HUDEP-2 (cell line): ENCODE measurements at regions not wholly inside any gene's neighbourhood (a gene's known extent, or its start where the extent isn't known, plus 50 kb on each side); places are given as distances from the start of the nearest gene placed in this dataset.
"Not testable (repeated sequence)": the region's sequence is repeated elsewhere in the genome, so short reads cannot be mapped to it uniquely, and the experiment has no call there.

ENCODE experiments used
- DNase-seq, 76 experiments: peaks; one replicate each; lab custom pipeline; 2025; ENCODE audit not compliant: unreplicated experiment in 76 of 76; lab: John Stamatoyannopoulos, UW

DNA sequence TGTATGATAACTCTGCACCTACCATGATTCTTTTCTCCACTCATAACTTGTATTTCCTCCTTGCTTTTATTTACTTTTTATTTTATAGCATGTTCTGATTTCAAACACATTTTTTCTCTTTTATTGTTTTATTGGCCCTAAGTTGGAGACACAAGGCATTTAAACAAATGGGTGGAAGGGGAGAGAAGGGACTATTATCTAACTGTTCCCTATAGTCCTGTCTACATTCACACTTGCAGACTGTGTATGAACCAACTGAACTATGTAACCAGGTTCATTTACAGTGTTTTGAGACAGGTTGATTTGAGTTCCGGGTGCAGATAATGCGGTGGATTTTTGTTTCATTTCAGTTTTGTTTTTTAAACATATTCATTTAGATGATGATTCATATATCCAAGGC is 830.6 kb upstream of the SEMA6A start:
- DNase-seq: no peak

DNA sequence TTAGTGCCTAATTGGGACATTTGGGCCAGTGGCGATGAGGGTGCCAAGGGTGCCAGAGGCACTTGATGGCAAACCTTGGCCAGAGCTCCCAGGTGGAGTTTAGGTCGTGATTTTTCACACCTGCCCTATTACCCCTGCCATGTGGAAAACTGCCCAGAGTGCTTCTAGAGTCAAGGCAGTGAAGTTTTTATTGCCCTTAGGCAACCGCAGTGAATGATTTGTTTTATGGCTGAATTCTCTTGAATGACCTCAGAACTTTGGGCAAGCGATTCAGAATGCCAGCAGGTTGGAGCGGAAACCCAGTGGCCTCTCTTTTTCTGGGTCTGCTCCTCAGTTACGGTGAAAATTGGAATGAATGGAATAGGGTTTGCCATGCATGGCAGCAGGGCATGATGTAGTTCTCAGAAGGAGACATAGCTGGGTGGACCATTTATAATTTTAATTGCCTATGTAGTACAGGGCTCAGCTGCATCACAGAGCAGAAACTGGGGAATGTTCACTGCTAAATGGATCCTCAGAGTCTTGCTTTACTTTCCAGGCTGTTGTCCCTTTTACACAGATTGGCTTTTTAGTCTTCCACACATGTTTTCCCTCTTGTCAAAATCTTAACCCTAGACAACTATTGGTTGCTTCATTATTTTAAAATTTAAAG is 820.0 kb upstream of the SEMA6A start:
- DNase-seq: no peak

DNA sequence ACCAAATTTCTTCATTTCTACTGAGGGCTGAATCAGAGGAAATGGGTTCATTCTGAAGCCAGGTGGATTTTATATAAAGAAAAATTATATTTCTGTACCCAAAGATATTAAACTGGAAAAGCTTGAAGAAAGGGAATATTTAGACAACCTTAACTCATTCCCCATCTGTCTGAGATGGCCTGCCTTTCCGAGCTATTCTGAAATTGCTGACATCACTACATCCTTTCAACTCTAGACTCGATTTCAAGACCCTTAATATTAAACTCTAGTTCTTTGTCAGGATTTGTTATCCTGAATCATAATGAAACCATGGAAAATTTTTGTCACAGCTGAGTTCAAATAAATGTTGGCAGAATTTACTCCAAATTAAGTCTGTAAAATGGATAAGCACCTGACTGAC is 818.5 kb upstream of the SEMA6A start:
- no peak for DNase-seq

DNA sequence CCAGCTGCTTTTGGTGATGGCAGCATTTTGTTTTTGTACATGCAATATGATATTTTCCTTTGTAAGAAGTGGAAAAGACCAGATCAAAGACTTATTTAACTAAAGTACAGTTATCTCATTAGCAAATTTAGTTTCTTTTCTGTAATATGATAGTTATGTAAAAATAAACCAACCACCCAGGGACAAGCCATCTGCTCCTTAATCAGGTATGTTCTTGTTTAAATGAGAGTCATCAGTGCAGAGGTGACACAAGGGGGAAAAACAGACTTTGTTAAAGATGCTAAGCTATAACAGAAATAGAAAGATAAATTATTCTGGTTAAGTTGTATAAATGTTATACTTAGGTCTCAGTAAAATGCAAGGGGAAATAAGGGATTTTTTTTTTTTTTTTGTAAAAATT is 805.7 kb upstream of the SEMA6A start:
- no peak for DNase-seq

DNA sequence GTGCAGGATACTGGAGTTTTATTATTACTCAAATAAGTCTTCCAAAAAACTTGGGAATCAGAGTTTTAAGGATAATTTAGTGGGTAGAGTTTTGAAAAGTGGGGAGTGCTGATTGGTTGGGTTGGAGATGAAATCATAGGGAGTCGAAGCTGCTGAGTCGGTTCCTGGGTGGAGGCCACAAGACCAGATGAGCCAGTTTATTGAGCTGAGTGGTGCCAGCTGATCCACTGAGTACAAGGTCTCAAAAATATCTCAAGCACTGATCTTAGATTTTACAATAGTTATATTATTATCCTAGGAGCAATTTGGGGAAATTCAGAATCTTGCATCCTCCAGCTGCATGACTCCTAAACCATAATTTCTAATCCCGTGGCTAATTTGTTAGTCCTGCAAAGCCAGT is 804.9 kb upstream of the SEMA6A start:
- DNase-seq: no peak

DNA sequence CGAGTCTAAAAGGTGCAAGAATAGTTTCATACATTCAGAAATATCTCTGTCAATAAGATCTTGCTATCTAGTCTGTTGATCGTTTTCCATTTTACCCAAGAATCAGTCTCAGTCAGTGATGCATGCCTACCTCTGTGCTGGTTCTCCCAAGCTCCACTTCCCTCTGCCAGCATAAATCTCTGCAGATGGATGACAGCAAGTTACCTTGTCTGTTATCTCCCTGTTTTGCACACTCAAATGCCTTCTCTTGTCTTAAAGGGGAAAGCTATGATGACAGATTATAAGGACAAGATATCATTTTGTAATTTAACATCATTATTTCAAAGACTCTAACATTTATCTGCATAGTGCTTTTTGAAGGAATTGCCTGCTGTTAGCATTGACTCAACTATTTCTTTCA is 802.1 kb upstream of the SEMA6A start:
- DNase-seq: no peak

DNA sequence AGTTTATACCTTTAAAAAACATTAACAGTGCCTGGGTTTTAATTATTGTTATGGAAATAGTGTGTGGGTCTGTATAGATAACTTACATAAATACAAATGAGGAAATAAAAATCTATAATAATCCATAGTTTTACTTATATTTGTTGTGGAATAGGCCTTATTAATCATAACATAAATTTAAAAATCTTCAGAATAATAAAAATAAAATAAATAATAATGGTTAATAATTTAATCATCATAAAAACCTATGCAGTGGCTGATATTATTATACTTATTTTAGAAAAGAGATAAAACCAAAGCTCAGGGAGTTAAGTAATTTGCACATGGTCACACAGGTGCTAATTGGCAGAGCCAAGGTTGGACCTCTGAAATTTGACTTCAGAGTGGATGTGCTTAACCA is 785.3 kb upstream of the SEMA6A start:
- DNase-seq: no peak

DNA sequence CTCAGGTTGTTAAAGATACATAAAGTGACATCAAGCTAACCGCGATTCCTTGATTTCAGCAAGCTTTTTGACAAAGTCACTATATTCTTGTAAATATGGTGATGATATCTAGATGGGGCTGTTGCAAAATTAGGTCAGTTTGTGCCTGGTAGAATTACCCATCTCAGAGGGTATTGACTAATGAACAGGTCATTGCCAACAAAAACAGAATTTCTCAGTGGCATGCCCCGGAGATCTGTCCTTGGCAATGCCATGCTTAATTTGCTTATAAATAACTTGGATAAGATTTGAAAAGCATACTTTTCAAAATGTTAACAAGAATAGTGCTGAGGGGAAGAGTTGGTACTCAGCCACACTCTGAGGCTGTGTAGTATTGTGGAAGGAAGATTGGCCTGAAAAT is 783.3 kb upstream of the SEMA6A start:
- DNase-seq: no peak

DNA sequence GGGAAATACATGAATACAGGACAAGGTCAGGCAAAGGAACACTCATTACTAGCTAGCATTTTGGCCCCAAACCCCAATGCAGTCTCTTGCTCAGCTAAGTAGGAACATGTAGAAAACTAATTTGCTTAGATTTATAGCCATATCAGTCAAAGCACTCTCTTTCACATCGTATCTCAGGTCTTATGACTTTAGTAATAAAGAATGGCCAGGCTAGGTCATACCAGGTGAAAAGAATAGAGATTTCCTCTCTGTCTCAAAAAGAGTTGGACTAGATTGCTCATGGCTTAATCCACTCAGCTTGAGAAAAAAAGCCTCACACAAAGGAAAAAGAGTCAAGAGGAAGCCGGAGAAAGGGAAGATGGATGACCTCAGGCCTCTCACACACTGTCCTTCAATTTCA is 772.7 kb upstream of the SEMA6A start:
- DNase-seq: no peak

DNA sequence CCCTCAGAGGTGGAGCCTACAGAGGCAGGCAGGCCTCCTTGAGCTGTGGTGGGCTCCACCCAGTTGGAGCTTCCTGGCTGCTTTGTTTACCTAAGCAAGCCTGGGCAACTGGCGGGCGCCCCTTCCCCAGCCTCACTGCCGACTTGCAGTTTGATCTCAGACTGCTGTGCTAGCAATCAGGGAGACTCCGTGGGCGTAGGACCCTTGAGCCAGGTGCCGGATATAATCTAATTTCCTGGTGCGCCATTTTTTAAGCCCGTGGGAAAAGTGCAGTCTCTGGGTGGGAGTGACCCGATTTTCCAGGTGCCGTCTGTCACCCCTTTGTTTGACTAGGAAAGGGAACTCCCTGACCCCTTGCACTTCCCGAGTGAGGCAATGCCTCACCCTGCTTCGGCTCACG is 769.1 kb upstream of the SEMA6A start:
- DNase-seq: not testable (repeated sequence)

DNA sequence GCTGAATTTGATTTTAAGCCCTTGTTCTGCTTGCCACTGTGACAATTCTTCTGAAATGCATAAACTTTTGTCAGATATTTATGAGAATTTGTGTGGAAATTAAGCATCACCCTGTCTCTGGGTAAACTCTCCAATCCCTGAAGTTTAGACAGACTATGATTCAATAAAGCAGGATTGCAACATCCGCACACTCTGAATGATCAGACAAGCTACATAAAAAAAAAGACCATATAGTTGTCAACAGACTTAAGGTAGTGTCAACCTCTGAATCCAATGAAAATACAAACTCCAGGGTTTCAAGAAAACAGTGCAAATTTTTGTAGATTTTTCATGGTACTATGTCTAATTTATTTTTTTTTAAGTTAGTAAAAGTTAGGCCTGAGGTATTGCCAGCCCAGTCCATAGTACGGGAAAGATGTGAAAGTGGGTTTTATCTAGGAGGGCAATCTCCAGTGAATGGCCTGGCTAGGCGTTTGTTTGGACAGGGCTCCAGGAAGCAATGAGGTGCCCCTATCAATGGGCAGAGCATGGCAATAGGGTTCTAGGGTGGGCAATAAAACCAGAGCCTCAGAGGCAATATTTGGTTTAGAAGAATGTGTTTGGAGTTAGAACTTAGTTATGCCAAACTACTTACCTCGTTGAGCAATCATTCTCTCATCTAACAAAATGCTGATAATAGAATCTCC is 762.6 kb upstream of the SEMA6A start:
- no peak for DNase-seq

DNA sequence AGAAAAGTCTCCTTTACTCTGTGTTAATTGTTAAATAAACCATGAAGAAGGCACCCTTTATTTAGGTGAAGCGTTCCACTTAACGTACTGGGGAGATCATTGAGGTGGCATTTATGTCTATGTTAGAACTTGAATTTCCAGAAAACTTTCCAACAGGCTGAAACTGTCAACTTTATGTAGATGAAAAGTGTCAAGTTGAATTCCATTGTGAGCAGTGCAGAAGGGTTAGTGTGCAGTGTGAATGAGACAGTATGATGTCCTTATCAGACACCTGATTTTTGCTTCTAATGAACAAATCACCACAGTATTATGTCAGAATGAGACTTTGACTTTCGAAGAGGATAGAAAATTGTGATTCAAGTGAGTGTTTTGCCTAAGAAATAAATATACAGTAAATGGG is 761.6 kb upstream of the SEMA6A start:
- DNase-seq: no peak

DNA sequence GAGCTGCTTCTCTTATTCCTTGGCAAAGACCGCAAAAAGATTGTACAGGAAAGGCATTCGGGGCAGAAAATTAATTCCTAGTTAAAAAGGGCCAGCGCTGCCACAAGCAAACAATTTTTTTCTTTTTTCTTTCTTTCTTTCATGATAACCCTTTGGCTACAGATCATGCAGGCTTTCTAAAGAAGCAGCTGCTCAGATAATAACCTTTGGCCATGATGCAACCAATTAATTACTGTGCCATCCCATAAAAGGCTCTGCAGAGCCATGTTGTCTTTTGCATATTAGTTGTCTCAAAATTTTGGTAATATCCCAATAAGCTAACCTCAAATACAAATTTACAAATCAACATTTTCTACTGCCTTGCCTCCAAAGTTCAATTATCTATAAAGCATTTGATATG is 758.4 kb upstream of the SEMA6A start:
- DNase-seq: no peak

DNA sequence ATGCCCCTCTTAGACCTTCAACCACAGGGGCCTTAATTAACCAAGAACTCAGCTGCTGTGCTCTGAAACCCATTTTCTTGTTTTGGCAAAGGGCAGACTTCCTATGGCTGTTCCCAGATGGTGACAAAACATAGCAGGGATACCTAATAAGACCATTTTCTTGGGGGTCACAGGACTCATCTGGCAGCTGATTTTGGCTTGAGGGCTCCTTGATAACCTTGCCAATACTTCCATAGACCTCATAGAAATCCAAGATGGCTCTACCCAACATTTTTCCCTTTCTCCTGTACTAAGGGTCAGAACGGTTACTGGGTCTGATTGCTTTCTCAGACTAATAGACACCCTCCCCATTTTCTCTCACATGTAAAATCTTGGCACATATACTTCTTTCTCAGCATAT is 757.7 kb upstream of the SEMA6A start:
- no peak for DNase-seq

DNA sequence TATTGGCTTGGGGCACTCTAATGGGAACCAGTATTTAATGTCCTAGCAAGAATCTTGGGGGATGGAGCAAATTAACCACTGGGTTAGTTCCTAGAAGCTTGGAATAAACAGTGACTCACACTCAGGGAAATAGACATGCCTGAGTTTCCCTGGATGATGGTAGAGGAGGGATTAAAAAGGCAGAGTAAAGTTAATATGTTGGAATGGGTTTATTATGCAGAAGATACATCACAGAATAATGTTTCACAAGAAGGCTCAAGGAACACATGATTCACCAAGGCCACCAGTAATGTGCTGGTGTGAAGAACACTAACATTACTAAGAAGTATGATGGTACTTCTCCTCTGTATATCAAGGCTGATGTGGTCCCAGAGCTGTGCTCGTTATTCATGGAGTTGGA is 752.9 kb upstream of the SEMA6A start:
- no peak for DNase-seq

DNA sequence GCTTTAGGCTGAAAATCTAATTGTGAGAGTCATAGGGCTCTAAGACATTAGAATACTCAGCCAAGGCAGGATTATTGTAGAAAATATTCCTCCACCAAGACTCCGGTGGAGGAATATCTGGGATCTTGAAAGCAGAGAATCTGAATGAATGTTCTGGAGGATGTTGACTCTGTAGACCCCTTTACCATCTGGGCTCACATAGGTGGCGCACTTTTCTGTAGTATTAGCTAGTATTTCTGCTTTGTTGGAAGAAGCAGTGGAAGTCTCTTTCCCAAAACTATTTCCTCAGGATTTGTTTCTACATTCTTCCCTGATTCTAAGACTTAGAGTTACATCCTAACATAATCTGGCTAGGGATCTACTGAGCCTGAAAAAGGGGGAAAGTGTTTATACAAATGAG is 752.4 kb upstream of the SEMA6A start:
- no peak for DNase-seq

DNA sequence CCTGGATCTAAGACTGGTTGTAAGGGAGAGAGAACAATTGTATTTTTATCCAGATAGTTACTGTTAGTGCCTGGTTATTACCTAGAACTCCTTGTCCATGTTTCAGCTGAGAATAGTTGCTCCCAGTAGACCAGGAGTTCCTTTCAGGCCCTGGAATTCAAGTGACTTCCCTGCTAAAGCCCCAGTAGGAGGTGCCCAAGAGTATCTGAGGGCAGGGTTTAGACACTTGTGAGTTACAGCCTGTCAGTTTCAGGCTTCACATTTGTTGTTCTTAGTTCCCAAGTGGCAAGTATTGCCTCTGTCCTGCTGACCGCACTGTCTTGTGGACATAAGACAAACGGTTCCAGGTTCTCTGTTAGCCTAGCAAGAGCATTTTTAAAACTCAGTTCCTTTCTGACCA is 743.9 kb upstream of the SEMA6A start:
- DNase-seq: no peak

DNA sequence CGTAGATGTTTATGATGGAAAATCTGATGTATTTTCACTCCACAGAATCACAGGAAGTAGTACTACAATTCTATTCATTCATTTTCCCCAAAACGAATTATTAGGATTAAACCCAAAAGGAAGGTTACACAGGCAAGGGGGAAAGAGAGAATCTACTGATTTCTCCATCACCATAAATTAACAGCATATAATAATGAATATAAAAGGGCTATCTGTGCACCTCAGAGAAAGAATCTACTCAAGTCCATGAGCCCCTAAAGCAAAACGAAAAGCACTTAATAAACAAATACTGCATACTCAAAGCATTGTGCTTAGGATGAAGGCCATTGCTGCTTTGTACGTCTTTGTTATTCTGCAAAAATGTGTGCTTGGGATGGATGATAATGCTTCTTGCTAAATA is 740.5 kb upstream of the SEMA6A start:
- DNase-seq: no peak

DNA sequence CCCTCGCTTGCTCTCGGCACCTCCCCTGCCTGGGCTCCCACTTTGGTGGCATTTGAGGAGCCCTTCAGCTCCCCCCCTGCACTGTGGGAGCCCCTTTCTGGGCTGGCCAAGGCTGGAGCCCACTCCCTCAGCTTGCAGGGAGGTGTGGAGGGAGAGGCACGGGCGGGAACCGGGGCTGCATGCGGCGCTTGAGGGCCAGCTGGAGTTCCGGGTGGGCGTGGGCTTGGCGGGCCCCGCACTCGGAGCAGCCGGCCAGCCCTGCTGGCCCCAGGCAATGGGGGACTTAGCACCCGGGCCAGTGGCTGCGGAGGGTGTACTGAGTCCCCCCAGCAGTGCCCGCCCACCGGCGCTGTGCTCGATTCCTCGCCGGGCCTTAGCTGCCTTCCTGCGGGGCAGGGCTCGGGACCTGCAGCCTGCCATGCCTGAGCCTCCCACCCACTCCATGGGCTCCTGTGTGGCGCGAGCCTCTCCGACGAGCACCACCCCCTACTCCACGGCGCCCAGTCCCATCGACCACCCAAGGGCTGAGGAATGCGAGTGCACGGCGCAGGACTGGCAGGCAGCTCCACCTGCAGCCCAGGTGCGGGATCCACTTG is 730.0 kb upstream of the SEMA6A start:
- not testable (repeated sequence) for DNase-seq

DNA sequence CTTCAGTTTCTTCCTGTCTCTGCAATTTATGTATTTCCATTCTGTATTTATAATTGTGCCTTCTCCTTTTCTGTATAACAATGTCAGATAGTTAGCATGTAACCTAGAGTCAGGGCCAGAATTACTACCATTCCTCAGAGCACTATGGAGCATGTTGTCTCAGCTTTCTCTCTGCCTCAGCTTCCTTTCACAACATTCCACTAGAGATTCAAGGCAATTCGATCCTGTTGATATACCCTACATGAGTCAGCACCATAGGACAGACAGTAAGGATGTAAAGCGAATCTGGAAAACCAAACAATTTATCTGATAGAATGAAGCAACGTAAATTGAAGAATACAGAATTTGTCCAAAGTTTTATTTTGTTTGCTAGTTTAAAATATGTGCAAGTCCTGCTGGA is 728.3 kb upstream of the SEMA6A start:
- no peak for DNase-seq

DNA sequence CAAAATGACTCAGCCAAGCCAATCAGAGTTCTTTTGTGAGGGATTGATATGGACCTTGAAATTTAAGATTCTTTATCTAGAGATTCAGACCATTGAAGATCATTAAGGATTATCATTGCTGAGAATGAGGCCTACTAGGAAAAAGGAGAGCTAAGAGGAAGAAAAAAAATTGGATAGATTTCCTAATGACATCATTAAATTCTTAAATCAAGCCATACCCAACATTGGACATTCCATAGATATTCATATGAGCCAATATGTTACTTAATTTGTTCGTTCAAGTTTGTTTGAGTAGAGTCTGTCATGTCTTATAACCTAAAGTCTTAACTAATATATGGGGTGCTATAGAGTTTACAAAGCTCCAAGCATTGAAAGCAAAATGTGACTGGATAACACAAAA is 727.9 kb upstream of the SEMA6A start:
- DNase-seq: no peak

DNA sequence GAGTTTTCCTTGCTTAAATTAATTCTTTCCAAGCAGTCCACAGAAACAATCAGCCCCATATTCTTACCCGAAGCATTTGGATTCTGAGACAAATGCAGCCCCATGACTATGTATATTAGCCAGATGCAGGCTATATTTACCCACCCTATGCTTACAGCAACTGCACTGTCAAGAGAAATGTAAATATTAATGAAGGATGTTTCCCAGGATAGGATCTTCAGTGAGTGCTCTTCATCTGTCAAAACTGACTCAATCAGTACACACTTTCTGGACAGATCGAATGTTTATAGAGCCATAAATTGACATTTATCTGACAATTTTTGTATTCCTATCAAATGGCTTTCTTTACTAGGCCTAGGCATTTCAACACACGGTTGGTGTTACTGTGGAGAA is 725.3 kb upstream of the SEMA6A start:
- no peak for DNase-seq
